ENCODE measurements at regions not wholly inside any gene's neighbourhood (a gene's known extent, or its start where the extent isn't known, plus 50 kb on each side); places are given as distances from the start of the nearest gene placed in this dataset.

GRCh38 chr2:106719222-106719621 lies 166.7 kb downstream of the ST6GAL2 start:
- TF ChIP-seq CTCF (IDR thresholded peaks at IDR 0.05; ENCODE audit: low read depth, low read length, poor library complexity, severe bottlenecking) (no peak), EZH2phosphoT487 (IDR thresholded peaks at IDR 0.05; ENCODE audit: borderline replicate concordance, low read length) (no peak)
- H3F3A ChIP-seq (ENCODE audit: control insufficient read depth, insufficient read depth) = no peaks in the 10 kb centered on the region
- no peaks in the 10 kb centered on the region for H3K27me3 ChIP-seq (ENCODE audit: control insufficient read depth, low read length)
- no peak overlapping the region for H3K4me2 ChIP-seq (ENCODE audit: low read length)
- no peaks in the 10 kb centered on the region for H3K4me1 ChIP-seq (ENCODE audit: control insufficient read depth, low read length)
- H3K79me2 ChIP-seq (ENCODE audit: control insufficient read depth, low read length) = no peaks in the 10 kb centered on the region
- no peaks in the 10 kb centered on the region for H3K9me2 ChIP-seq (replicated peaks; ENCODE audit: control insufficient read depth, low read length)
- H3K27ac ChIP-seq (ENCODE audit: low read depth, low read length) = no peak overlapping the region
- H3K4me3 ChIP-seq (ENCODE audit: low read length) = no peak overlapping the region
- H3K36me3 ChIP-seq (ENCODE audit: control insufficient read depth, low read length) = no peaks in the 10 kb centered on the region
- H3K9me3 ChIP-seq (ENCODE audit: control insufficient read depth, insufficient read depth, low read length) = peaks cover 8% of the 10 kb centered on the region; the same call in 1 of the 2 replicates
- no peaks in the 10 kb centered on the region for H4K20me1 ChIP-seq (ENCODE audit: control insufficient read depth, insufficient read depth, low read depth, low read length)

- H3K27me3 ChIP-seq (ENCODE audit: control insufficient read depth, low read length) = no peaks in the 10 kb centered on the region
- H3K9me3 ChIP-seq (ENCODE audit: control insufficient read depth, insufficient read depth, low read length) = peaks cover 8% of the 10 kb centered on the region; the same call in 1 of the 2 replicates
- H3K79me2 ChIP-seq (ENCODE audit: control insufficient read depth, low read length) = no peaks in the 10 kb centered on the region
- no peak overlapping the region for H3K4me2 ChIP-seq (ENCODE audit: low read length)
- no peak overlapping the region for H3K27ac ChIP-seq (ENCODE audit: low read depth, low read length)
- no peaks in the 10 kb centered on the region for H3K9me2 ChIP-seq (replicated peaks; ENCODE audit: control insufficient read depth, low read length)
- H4K20me1 ChIP-seq (ENCODE audit: control insufficient read depth, insufficient read depth, low read depth, low read length) = no peaks in the 10 kb centered on the region
- H3K4me3 ChIP-seq (ENCODE audit: low read length) = no peak overlapping the region
- no peaks in the 10 kb centered on the region for H3K4me1 ChIP-seq (ENCODE audit: control insufficient read depth, low read length)
- no peaks in the 10 kb centered on the region for H3K36me3 ChIP-seq (ENCODE audit: control insufficient read depth, low read length)
- TF ChIP-seq EZH2phosphoT487 (IDR thresholded peaks at IDR 0.05; ENCODE audit: borderline replicate concordance, low read length) (no peak), CTCF (IDR thresholded peaks at IDR 0.05; ENCODE audit: low read depth, low read length, poor library complexity, severe bottlenecking) (no peak)
- no peaks in the 10 kb centered on the region for H3F3A ChIP-seq (ENCODE audit: control insufficient read depth, insufficient read depth)
Measured at GRCh38 chr2:106720026-106720425, 165.9 kb downstream of the ST6GAL2 start.

GRCh38 chr2:106724301-106724794 lies 161.6 kb downstream of the ST6GAL2 start:
- Histone ChIP-seq H3K27ac (ENCODE audit: low read depth, low read length) (no peak overlapping the region), H3K9me3 (ENCODE audit: control insufficient read depth, insufficient read depth, low read length) (no peaks in the 10 kb centered on the region), H3K36me3 (ENCODE audit: control insufficient read depth, low read length) (no peaks in the 10 kb centered on the region), H3F3A (ENCODE audit: control insufficient read depth, insufficient read depth) (no peaks in the 10 kb centered on the region), H3K79me2 (ENCODE audit: control insufficient read depth, low read length) (no peaks in the 10 kb centered on the region), H3K27me3 (ENCODE audit: control insufficient read depth, low read length) (no peaks in the 10 kb centered on the region), H3K4me3 (ENCODE audit: low read length) (no peak overlapping the region), H3K4me2 (ENCODE audit: low read length) (no peak overlapping the region), H3K9me2 (replicated peaks; ENCODE audit: control insufficient read depth, low read length) (no peaks in the 10 kb centered on the region), H3K4me1 (ENCODE audit: control insufficient read depth, low read length) (no peaks in the 10 kb centered on the region), H4K20me1 (ENCODE audit: control insufficient read depth, insufficient read depth, low read depth, low read length) (no peaks in the 10 kb centered on the region)
- TF ChIP-seq CTCF (IDR thresholded peaks at IDR 0.05; ENCODE audit: low read depth, low read length, poor library complexity, severe bottlenecking) = no peak
- no peak for TF ChIP-seq EZH2phosphoT487 (IDR thresholded peaks at IDR 0.05; ENCODE audit: borderline replicate concordance, low read length)

Data from DOHH2 (cell line).